Ovary (tissue), 7 donors: ENCODE measurements at regions not wholly inside any gene's neighbourhood (a gene's known extent, or its start where the extent isn't known, plus 50 kb on each side); places are given as distances from the start of the nearest gene placed in this dataset.

Experiments used
- DNase-seq, 5 donors: peaks; one replicate each; pipeline ENCODE4 v3.0.0-alpha.2; 2019 to 2020
- H3K27ac ChIP-seq, 2 donors: fragments of 200-600 bp; one replicate each; pipeline versions ENCODE4 v1.5.1 to v1.8.0; 2019 to 2022
- H3K27me3 ChIP-seq: fragments of 200-600 bp; one replicate; pipeline ENCODE4 v1.8.0; 2022
- H3K36me3 ChIP-seq: fragments of 200-600 bp; sonication (generic); one replicate; pipeline ENCODE4 v1.5.1; 2019
- H3K4me1 ChIP-seq: one replicate; pipeline ENCODE4 v1.8.1; 2013; ENCODE audit warnings: mild to moderate bottlenecking, moderate library complexity; ENCODE audit not compliant: insufficient read depth
- H3K4me3 ChIP-seq: fragments of 200-600 bp; sonication (generic); one replicate; pipeline ENCODE4 v1.5.1; 2017
- H3K9me3 ChIP-seq, 2 donors: fragments of 200-600 bp in 1 of 2; sonication (generic) in 1 of 2; one replicate each; pipeline versions ENCODE4 v1.5.1 to v1.8.1; 2013 to 2019; ENCODE audit warnings: mild to moderate bottlenecking in 1 of 2, moderate library complexity in 1 of 2
- EP300 ChIP-seq: sonication (generic); formaldehyde crosslinking; IDR thresholded peaks from one replicate; pipeline ENCODE4 v1.6.1; 2017; ENCODE audit warnings: antibody characterized with exemption
- POLR2A ChIP-seq: fragments of 450-650 bp; IDR thresholded peaks from one replicate; pipeline ENCODE4 v1.6.1; 2017; ENCODE audit warnings: antibody characterized with exemption, mild to moderate bottlenecking, moderate library complexity
- WGBS, 3 donors: extraction: QIAGEN DNeasy Blood & Tissue Kit in 1 of 3; methylation state at CpG; one replicate each; pipeline versions ENCODE4 v1.1.5 to v1.1.7; 2013 to 2017; 5-methylcytosine and 5-hydroxymethylcytosine counted together
- intact Hi-C, 4 donors: fragments of 100-400 bp; cut with DNase I; formaldehyde crosslinking; loops; one replicate each; pipeline versions ENCODE4 v1.11.0 to v1.15.1; 2022 to 2023
- TF ChIP-seq, protein P1 (sequence below), 3 donors: fragments of 450-650 bp in 2 of 3; fragments of 200-600 bp in 1 of 3; IDR thresholded peaks; one replicate each; pipeline versions ENCODE4 v1.5.1 to v1.8.0; 2016 to 2022; ENCODE audit warnings: antibody characterized with exemption in 3 of 3, mild to moderate bottlenecking in 1 of 3
- donor health status: DM: no; HTN: no; CAD: no; lungs with moderate emphysema.
- donor health status: DM: no; HTN: no; CAD: no.
- donor health status: Bipolar disorder and iron deficiency.
- donor health status: DM: no; HTN: no; CAD: no.
- donor health status: DM: yes; HTN: yes; CAD: no.

DNA sequence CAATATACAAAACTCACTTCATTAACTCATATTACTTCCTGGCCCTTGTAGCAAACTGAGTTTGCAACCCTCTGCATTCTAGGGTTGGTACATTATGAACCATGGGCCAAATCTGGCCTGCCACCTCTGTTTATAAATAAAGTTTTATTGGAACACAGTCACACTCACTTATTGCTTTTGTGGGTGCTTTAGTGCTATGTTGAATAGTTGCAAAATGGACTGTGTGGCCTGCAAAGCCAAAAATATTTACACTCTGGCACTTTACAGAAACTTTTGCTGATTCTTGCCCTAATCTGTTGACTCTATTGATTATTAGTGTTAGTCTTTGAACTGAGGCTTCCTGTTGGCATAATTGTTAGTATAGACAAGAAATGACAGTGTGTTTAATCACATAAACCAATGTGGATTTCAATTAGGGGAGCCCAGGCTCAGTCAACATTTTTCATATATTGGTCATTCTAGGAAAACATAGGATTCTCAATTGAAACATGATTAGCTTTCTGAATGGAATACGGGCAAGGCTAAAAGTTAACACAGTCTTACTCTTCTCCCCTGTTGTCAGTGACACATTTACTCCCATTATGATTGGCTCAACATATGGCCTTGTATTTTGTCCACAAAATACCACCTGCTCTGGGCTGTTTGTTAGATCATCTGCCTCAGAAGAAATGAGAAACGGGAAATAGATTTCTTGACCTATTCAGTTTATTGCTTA, 241.9 kb upstream of the ZFP64 start:
- Histone ChIP-seq H3K9me3 (no peaks in the 10 kb centered on the region), H3K36me3 (no peaks in the 10 kb centered on the region), H3K4me3 (no peak overlapping the region), H3K27ac (no peak overlapping the region), H3K27me3 (no peaks in the 10 kb centered on the region), H3K4me1 (no peaks in the 10 kb centered on the region)
- intact Hi-C loops, result no loop called here
- TF ChIP-seq EP300 (no peak), POLR2A (no peak)
- TF ChIP-seq, protein P1, sequence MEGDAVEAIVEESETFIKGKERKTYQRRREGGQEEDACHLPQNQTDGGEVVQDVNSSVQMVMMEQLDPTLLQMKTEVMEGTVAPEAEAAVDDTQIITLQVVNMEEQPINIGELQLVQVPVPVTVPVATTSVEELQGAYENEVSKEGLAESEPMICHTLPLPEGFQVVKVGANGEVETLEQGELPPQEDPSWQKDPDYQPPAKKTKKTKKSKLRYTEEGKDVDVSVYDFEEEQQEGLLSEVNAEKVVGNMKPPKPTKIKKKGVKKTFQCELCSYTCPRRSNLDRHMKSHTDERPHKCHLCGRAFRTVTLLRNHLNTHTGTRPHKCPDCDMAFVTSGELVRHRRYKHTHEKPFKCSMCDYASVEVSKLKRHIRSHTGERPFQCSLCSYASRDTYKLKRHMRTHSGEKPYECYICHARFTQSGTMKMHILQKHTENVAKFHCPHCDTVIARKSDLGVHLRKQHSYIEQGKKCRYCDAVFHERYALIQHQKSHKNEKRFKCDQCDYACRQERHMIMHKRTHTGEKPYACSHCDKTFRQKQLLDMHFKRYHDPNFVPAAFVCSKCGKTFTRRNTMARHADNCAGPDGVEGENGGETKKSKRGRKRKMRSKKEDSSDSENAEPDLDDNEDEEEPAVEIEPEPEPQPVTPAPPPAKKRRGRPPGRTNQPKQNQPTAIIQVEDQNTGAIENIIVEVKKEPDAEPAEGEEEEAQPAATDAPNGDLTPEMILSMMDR (IDR thresholded peaks at IDR 0.05), result no peak
- WGBS, 3 donors, result 89 to 93% (median 89%) methylated on average over 2 of the region's 2 CpGs
- DNase-seq, result no peak

DNA sequence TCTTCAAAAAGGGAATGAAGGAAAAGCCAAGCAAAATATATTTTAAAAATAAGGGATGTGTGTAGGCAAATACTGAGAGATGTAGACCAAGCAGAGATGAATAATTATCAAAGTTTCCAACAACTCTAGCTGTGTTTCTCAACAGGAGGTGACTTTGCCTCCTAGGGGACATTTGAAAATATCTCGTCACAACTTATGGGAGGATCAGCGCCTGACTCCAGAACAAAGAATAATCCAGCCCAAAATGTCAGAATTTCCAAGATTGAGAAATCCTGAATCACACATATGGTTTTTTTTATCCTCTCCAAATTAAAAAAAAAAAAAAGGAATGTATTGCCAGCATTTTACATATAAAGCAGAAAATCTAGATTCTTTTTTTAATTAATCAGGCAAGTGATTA, 241.2 kb upstream of the ZFP64 start:
- Histone ChIP-seq H3K4me3 (no peak overlapping the region), H3K27me3 (no peaks in the 10 kb centered on the region), H3K27ac (no peak overlapping the region), H3K36me3 (no peaks in the 10 kb centered on the region), H3K4me1 (no peaks in the 10 kb centered on the region), H3K9me3 (no peaks in the 10 kb centered on the region)
- intact Hi-C loops, result no loop called here
- TF ChIP-seq, protein P1 (IDR thresholded peaks at IDR 0.05), result no peak
- TF ChIP-seq POLR2A, result no peak
- TF ChIP-seq EP300, result no peak
- WGBS, 3 donors, result 90 to 96% (median 93%) methylated on average over 2 of the region's 2 CpGs
- DNase-seq, result no peak

DNA sequence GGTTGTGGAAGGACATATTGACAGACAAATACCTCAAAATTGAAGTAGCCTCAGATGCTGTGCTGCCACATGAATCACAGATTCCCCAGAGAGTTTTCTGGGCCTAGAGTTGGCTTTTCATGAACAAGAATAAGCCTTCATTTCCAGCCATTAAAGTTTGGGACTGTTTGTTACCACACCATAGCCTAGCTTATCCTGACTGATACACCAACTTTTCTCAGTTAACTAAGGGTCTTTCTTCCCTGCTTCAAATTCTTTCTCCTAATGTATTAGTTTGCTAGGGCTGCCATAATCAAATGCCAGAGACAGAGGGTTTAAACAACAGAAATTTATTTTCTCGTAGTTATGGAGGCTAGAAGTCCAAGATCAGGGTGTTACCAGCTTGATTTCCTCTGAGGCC, 237.4 kb upstream of the ZFP64 start:
- no peak for DNase-seq
- Histone ChIP-seq H3K36me3 (no peaks in the 10 kb centered on the region), H3K9me3 (no peaks in the 10 kb centered on the region), H3K4me3 (no peak overlapping the region), H3K27ac (no peak overlapping the region), H3K4me1 (no peaks in the 10 kb centered on the region), H3K27me3 (no peaks in the 10 kb centered on the region)
- intact Hi-C loops, result no loop called here
- TF ChIP-seq POLR2A, result no peak
- TF ChIP-seq, protein P1 (IDR thresholded peaks at IDR 0.05), result no peak
- no peak for TF ChIP-seq EP300
- 93 to 98% (median 96%) methylated on average over 1 of the region's 1 CpG for WGBS, 3 donors

- no peak overlapping the region for H3K27ac ChIP-seq
- TF ChIP-seq, protein P1 (IDR thresholded peaks at IDR 0.05), result no peak
- TF ChIP-seq EP300 (no peak), POLR2A (no peak)
- no peak for DNase-seq
- no peaks in the 10 kb centered on the region for H3K4me1 ChIP-seq
- no peaks in the 10 kb centered on the region for H3K27me3 ChIP-seq
- 87 to 93% (median 90%) methylated on average over 2 of the region's 2 CpGs for WGBS, 3 donors
- no peaks in the 10 kb centered on the region for H3K36me3 ChIP-seq
- no peaks in the 10 kb centered on the region for H3K9me3 ChIP-seq
- intact Hi-C loops, result no loop called here
- no peak overlapping the region for H3K4me3 ChIP-seq
These were observed 236.4 kb upstream of the ZFP64 start for GRCh38 chr20:52427960-52428359.
